ENCODE measurements at regions not wholly inside any gene's neighbourhood (a gene's known extent, or its start where the extent isn't known, plus 50 kb on each side); places are given as distances from the start of the nearest gene placed in this dataset.

DNA sequence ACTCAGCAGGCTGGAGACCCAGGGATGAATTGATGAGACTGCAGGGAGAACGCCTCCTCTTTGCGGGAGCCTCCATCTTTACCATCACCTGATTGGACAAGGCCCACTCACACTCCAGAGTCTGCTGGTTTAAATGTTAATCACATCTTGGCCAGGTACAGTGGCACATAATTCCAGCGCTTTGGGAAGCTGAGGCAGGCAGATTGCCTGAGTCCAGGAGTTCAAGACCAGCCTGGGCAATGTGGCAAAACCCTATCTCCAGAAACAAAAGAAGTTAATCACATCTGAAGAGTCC is 121.8 kb upstream of the C1orf174 start:
- TF ChIP-seq, protein P1, sequence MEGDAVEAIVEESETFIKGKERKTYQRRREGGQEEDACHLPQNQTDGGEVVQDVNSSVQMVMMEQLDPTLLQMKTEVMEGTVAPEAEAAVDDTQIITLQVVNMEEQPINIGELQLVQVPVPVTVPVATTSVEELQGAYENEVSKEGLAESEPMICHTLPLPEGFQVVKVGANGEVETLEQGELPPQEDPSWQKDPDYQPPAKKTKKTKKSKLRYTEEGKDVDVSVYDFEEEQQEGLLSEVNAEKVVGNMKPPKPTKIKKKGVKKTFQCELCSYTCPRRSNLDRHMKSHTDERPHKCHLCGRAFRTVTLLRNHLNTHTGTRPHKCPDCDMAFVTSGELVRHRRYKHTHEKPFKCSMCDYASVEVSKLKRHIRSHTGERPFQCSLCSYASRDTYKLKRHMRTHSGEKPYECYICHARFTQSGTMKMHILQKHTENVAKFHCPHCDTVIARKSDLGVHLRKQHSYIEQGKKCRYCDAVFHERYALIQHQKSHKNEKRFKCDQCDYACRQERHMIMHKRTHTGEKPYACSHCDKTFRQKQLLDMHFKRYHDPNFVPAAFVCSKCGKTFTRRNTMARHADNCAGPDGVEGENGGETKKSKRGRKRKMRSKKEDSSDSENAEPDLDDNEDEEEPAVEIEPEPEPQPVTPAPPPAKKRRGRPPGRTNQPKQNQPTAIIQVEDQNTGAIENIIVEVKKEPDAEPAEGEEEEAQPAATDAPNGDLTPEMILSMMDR (conservative IDR thresholded peaks at IDR 0.05; ENCODE audit: low read depth, low read length), result no peak
- DNase-seq (ENCODE audit: low read depth), result no peak
- no peak overlapping the region for H3K4me3 ChIP-seq (ENCODE audit: low read length)

GRCh38 chr1:4022715-4023114 is 122.6 kb upstream of the C1orf174 start:
- TF ChIP-seq, protein P1 (conservative IDR thresholded peaks at IDR 0.05; ENCODE audit: low read depth, low read length), result no peak
- H3K4me3 ChIP-seq (ENCODE audit: low read length), result no peak overlapping the region
- no peak for DNase-seq (ENCODE audit: low read depth)

GRCh38 chr1:4023678-4024077 is 123.6 kb upstream of the C1orf174 start:
- no peak for DNase-seq (ENCODE audit: low read depth)
- no peak overlapping the region for H3K4me3 ChIP-seq (ENCODE audit: low read length)
- TF ChIP-seq, protein P1 (conservative IDR thresholded peaks at IDR 0.05; ENCODE audit: low read depth, low read length), result no peak

DNA sequence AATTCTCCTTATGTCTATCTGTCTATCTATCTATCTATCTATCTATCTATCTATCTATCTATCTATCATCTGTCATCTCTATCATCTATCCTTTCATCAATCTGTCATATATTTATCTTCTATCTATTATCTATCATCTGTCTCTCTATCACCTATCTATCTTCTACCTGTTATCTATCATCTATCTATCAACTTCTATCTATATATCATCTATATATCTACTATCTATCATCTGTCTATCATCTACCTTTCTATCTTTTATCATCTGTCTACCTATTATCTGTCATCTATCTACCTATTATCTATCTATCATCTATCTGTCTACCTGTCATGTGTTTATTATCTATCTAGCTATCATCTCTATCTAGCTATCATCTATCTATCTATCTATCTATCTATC is 124.7 kb upstream of the C1orf174 start:
- DNase-seq (ENCODE audit: low read depth), result no peak
- TF ChIP-seq, protein P1 (conservative IDR thresholded peaks at IDR 0.05; ENCODE audit: low read depth, low read length), result no peak
- no peak overlapping the region for H3K4me3 ChIP-seq (ENCODE audit: low read length)

DNA sequence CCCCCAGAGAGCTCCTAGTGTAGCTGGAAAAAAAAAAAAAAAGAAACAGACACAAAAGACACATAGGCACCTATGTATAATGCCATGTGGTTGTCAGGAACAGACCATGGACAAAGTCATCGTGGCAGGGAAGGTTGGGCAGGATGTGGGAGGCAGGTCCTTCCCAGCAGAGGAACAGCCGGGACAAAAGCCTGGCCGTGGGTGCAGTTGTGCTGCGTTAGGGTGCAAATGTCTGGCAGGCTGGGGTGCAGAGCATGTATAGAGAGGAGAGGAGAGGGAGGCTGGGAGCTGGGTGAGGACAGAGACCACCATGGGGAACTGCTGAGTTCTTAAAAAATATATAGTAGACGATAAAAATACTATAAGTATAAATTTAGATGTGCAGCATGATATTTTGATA is 125.7 kb upstream of the C1orf174 start:
- TF ChIP-seq, protein P1 (conservative IDR thresholded peaks at IDR 0.05; ENCODE audit: low read depth, low read length), result no peak
- no peak for DNase-seq (ENCODE audit: low read depth)
- no peak overlapping the region for H3K4me3 ChIP-seq (ENCODE audit: low read length)

DNA sequence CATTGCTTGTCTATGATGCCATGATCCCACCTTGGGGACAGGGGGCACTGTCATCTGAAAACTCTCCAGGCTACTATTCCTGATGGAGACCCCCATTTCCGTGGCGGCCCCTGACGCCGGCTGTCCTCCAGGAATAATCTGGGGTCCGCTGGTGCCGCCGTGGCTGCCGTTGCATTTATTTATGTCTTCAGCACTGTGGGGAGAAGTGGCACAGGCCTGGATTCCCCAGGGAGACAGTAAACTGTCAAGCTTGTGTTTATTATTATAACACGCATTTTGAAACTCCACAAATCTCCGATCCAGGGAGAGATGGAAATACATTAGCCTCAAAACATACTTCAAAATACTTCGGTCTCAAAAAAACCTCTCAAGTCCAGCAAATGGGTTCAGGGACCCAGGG is 126.9 kb upstream of the C1orf174 start:
- no peak for DNase-seq (ENCODE audit: low read depth)
- TF ChIP-seq, protein P1 (conservative IDR thresholded peaks at IDR 0.05; ENCODE audit: low read depth, low read length), result no peak
- H3K4me3 ChIP-seq (ENCODE audit: low read length), result no peak overlapping the region

DNA sequence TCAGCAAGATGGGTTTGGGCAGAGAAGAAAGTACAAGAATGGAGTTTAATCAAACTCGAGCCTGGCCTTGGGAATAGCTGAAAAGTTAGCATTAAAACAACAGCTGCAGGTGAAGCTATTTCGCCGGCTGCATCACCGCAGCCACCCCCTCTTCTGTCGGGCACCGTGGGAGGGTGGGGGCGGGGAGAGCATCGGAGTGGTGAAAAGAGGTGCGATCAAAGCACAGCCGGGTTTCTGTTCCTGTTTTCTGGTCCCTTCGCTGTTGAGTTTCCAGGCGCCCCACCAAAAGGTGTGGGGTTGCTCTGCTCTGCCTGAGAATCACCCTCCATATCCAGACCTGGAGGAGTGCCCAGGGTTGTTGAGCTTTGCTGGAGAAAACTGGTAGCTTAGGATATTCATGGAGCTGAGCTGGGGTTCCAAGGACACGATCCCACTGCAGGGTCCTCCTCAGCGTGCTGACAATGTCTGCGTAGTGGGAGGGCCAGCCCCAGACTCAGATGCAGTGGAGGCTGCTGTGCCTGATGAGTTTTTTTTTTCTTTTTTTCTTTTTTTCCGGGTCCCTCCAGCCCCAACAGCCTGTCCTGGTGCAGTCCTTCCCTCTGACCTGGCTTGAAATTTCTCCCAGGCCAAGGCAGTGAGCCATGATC is 127.5 kb upstream of the C1orf174 start:
- no peak for DNase-seq (ENCODE audit: low read depth)
- TF ChIP-seq, protein P1 (conservative IDR thresholded peaks at IDR 0.05; ENCODE audit: low read depth, low read length), result no peak
- no peak overlapping the region for H3K4me3 ChIP-seq (ENCODE audit: low read length)
